Panc1 (cell line): ENCODE measurements at regions not wholly inside any gene's neighbourhood (a gene's known extent, or its start where the extent isn't known, plus 50 kb on each side); places are given as distances from the start of the nearest gene placed in this dataset.

Source experiments
- ATAC-seq: fragments of 200-7000 bp; cut with Tn5 transposase; 2 replicates; pipeline ENCODE4 v1.9.1; 2020; ENCODE audit warnings: mild to moderate bottlenecking, moderate library complexity
- BruUV-seq: library from RNA; stranded (reverse); fragments of 400-500 nt; replicated peaks from 2 replicates; lab custom pipeline; 2021; lab: Mats Ljungman, UMichigan
- CTCF ChIA-PET: fragments of 300-600 bp; sonication (Branson Sonifier 250); formaldehyde crosslinking; loops from one replicate; lab custom pipeline; 2022; ENCODE audit warnings: antibody characterized with exemption; lab: Charles Lee
- POLR2A ChIA-PET: fragments of 300-600 bp; sonication (Branson Sonifier 250); formaldehyde crosslinking; loops from one replicate; lab custom pipeline; 2022; ENCODE audit warnings: antibody characterized with exemption; lab: Charles Lee
- DNase-seq: peaks from one replicate; pipeline ENCODE4 v3.0.0-alpha.2; 2010; ENCODE audit warnings: low read depth, low spot score
- H3K27ac ChIP-seq: 2 replicates; pipeline ENCODE4 v1.5.1; 2011; ENCODE audit warnings: mild to moderate bottlenecking, low read length, inconsistent platforms
- H3K27me3 ChIP-seq: fragments of 200-500 bp; sonication (Bioruptor generic); 2 replicates; pipeline ENCODE4 v1.6.0; 2014; ENCODE audit warnings: low read length, inconsistent platforms; ENCODE audit not compliant: control insufficient read depth, insufficient read depth
- H3K36me3 ChIP-seq: fragments of 200-500 bp; sonication (Bioruptor generic); 2 replicates; pipeline ENCODE4 v1.5.1; 2014; ENCODE audit warnings: inconsistent platforms, mild to moderate bottlenecking, low read length, moderate library complexity; ENCODE audit not compliant: control insufficient read depth, insufficient read depth
- H3K4me1 ChIP-seq: 2 replicates; pipeline ENCODE4 v1.5.1; 2011; ENCODE audit warnings: inconsistent platforms, mild to moderate bottlenecking, low read length, moderate library complexity; ENCODE audit not compliant: control insufficient read depth, insufficient read depth
- H3K4me3 ChIP-seq, 2 experiments: 2 replicates each; pipeline ENCODE4 v1.5.1; 2011 to 2012; ENCODE audit warnings: low read depth in 2 of 2, low read length in 2 of 2, mild to moderate bottlenecking in 2 of 2, inconsistent platforms in 1 of 2, moderate library complexity in 1 of 2
- H3K9me3 ChIP-seq: fragments of 200-500 bp; sonication (Bioruptor generic); 2 replicates; pipeline ENCODE4 v1.5.1; 2014; ENCODE audit warnings: low read depth, mild to moderate bottlenecking, inconsistent platforms, low read length, moderate library complexity; ENCODE audit not compliant: control insufficient read depth, insufficient read depth
- POLR2AphosphoS5 ChIP-seq: IDR thresholded peaks from 2 replicates; pipeline ENCODE4 v1.6.1; 2012; ENCODE audit warnings: mild to moderate bottlenecking, low read depth, low read length, moderate library complexity
- SIN3A ChIP-seq: IDR thresholded peaks from 2 replicates; pipeline ENCODE4 v1.6.1; 2012; ENCODE audit warnings: low read depth, mild to moderate bottlenecking, low read length, moderate library complexity, borderline replicate concordance; ENCODE audit not compliant: insufficient read depth
- TCF7L2 ChIP-seq: IDR thresholded peaks from 2 replicates; pipeline ENCODE4 v1.6.1; 2011; ENCODE audit warnings: mild to moderate bottlenecking, low read depth, low read length, inconsistent platforms
- in situ Hi-C: cut with HindIII; loops from 2 replicates; pipeline ENCODE4 v1.10.0; 2016; ENCODE audit warnings: low sequenced_read_pairs, low pct_unique_long_range_greater_than_20kb
- intact Hi-C: fragments of 100-400 bp; cut with micrococcal nuclease; formaldehyde crosslinking; loops from one replicate; pipeline ENCODE4 v1.10.0; 2022; ENCODE audit not compliant: unreplicated experiment
- TF ChIP-seq, protein P1 (sequence below), 2 experiments: IDR thresholded peaks; 2 replicates each; pipeline ENCODE4 v1.6.1; 2011 to 2012; ENCODE audit warnings: low read depth in 2 of 2, control low read depth in 1 of 2, low read length in 1 of 2, mild to moderate bottlenecking in 1 of 2, moderate library complexity in 1 of 2; ENCODE audit not compliant: insufficient read depth in 1 of 2
- TF ChIP-seq, protein P2 (sequence below): fragments of 450-650 bp; IDR thresholded peaks from 2 replicates; pipeline ENCODE4 v1.5.1; 2017; ENCODE audit warnings: mild to moderate bottlenecking

DNA sequence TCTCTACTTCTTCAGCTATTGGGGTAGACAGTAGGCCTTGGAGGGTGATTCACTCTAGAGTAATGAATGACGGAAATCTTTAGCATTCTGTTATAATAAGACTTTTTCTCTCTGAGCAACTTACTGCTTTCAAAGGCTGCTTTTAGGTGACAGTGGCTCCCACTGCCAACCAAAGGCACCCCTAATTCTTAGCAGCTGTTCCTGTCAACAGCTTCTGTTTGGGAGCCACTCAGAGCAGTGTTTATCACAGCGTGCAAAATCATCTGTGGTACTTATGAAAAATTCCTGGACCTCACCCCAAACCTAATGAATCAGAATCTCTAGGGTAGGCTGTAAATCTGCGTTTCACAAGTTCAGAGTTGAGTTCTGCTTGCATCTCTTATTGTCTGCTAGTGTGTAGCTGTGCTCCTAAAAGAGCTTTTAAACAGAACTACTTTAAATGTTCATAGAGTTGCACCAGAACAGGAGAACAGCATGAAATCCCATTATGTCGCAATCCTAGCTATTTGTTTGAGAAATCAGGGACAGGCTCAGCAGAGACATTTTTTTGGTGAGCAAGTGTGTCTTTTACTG, 52.8 kb upstream of the POU4F2 start:
- no peak for ATAC-seq
- H3K36me3 ChIP-seq: no peaks in the 10 kb centered on the region
- in situ Hi-C loops (no loop called here), intact Hi-C loops (no loop called here)
- no peaks in the 10 kb centered on the region for H3K4me1 ChIP-seq
- H3K27ac ChIP-seq: no peak overlapping the region
- POLR2A ChIA-PET: no interaction called here
- no peak overlapping the region for H3K4me3 ChIP-seq
- H3K27me3 ChIP-seq: no peaks in the 10 kb centered on the region
- CTCF ChIA-PET: interaction anchor here (0.6 to 0.7 kb wide), 2 partner anchors 206 to 656 kb away, joined by 3 read pairs; no protein-coding TSS in a partner anchor
- DNase-seq: no peak
- TF ChIP-seq TCF7L2 (no peak), POLR2AphosphoS5 (no peak), SIN3A (no peak)
- TF ChIP-seq, protein P1, sequence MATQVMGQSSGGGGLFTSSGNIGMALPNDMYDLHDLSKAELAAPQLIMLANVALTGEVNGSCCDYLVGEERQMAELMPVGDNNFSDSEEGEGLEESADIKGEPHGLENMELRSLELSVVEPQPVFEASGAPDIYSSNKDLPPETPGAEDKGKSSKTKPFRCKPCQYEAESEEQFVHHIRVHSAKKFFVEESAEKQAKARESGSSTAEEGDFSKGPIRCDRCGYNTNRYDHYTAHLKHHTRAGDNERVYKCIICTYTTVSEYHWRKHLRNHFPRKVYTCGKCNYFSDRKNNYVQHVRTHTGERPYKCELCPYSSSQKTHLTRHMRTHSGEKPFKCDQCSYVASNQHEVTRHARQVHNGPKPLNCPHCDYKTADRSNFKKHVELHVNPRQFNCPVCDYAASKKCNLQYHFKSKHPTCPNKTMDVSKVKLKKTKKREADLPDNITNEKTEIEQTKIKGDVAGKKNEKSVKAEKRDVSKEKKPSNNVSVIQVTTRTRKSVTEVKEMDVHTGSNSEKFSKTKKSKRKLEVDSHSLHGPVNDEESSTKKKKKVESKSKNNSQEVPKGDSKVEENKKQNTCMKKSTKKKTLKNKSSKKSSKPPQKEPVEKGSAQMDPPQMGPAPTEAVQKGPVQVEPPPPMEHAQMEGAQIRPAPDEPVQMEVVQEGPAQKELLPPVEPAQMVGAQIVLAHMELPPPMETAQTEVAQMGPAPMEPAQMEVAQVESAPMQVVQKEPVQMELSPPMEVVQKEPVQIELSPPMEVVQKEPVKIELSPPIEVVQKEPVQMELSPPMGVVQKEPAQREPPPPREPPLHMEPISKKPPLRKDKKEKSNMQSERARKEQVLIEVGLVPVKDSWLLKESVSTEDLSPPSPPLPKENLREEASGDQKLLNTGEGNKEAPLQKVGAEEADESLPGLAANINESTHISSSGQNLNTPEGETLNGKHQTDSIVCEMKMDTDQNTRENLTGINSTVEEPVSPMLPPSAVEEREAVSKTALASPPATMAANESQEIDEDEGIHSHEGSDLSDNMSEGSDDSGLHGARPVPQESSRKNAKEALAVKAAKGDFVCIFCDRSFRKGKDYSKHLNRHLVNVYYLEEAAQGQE (IDR thresholded peaks at IDR 0.05; ENCODE audit: insufficient read depth in 1 of 2, low read depth in 2 of 2, low read length in 1 of 2): no peak
- TF ChIP-seq, protein P2, sequence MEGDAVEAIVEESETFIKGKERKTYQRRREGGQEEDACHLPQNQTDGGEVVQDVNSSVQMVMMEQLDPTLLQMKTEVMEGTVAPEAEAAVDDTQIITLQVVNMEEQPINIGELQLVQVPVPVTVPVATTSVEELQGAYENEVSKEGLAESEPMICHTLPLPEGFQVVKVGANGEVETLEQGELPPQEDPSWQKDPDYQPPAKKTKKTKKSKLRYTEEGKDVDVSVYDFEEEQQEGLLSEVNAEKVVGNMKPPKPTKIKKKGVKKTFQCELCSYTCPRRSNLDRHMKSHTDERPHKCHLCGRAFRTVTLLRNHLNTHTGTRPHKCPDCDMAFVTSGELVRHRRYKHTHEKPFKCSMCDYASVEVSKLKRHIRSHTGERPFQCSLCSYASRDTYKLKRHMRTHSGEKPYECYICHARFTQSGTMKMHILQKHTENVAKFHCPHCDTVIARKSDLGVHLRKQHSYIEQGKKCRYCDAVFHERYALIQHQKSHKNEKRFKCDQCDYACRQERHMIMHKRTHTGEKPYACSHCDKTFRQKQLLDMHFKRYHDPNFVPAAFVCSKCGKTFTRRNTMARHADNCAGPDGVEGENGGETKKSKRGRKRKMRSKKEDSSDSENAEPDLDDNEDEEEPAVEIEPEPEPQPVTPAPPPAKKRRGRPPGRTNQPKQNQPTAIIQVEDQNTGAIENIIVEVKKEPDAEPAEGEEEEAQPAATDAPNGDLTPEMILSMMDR: no peak
- no peaks in the 10 kb centered on the region for H3K9me3 ChIP-seq
- no TSS peak for BruUV-seq
